ENCODE measurements at regions not wholly inside any gene's neighbourhood (a gene's known extent, or its start where the extent isn't known, plus 50 kb on each side); places are given as distances from the start of the nearest gene placed in this dataset.

DNA sequence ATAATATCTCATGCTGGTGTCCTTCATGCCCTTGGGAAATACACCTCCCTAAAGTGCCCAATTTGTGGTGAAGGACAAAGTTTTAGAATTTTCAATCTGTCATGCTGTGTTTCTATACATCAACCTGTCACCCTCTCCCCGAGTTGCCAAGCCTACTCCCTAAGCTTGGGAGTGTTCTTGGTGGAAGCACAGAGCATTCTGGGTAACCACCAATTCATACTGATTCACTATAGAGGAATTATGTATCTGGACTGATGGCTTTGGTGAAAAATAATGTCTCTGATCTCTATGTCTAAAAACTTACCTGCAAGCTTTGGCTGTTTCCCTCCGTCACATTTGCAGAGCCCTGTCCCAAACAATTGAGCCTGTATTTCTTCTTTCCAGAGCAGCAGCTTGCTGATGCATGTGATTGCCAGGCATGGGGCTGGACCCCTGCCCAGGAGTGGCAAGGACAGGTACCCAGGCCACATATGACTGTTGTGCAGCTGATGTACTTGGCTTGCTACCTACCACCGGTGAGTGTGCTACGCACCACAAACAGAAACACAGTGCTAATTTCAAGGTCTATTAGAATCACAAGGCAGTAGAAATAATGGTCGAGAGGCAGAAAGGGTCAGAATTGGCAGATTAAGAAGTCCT is 202.8 kb upstream of the CITED2 start:
- ATAC-seq (ENCODE audit: low FRiP score) (no peak), DNase-seq (ENCODE audit: low spot score) (no peak)
- TF ChIP-seq, protein P1, sequence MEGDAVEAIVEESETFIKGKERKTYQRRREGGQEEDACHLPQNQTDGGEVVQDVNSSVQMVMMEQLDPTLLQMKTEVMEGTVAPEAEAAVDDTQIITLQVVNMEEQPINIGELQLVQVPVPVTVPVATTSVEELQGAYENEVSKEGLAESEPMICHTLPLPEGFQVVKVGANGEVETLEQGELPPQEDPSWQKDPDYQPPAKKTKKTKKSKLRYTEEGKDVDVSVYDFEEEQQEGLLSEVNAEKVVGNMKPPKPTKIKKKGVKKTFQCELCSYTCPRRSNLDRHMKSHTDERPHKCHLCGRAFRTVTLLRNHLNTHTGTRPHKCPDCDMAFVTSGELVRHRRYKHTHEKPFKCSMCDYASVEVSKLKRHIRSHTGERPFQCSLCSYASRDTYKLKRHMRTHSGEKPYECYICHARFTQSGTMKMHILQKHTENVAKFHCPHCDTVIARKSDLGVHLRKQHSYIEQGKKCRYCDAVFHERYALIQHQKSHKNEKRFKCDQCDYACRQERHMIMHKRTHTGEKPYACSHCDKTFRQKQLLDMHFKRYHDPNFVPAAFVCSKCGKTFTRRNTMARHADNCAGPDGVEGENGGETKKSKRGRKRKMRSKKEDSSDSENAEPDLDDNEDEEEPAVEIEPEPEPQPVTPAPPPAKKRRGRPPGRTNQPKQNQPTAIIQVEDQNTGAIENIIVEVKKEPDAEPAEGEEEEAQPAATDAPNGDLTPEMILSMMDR (IDR thresholded peaks at IDR 0.05): no peak

DNA sequence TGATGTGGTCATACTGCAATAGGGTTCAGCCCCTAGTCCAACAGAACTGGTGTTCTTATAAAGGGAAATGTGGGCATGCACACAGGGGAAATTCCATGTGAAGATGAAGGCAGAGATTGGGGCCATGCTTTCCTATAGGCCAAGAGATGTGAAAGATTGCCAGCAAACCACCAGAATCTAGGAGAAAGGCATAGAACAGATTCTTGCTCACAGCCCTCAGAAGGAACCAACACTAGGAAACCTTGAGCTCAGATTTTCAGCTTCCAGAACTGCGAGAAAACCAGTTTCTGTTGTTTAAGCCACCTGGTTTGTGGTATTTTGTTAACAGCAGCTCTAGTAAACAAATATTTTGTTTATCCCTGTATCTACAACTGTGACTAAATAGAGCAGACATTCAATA is 197.6 kb upstream of the CITED2 start:
- no peak for ATAC-seq (ENCODE audit: low FRiP score)
- no peak for DNase-seq (ENCODE audit: low spot score)
- TF ChIP-seq, protein P1 (IDR thresholded peaks at IDR 0.05): no peak

DNA sequence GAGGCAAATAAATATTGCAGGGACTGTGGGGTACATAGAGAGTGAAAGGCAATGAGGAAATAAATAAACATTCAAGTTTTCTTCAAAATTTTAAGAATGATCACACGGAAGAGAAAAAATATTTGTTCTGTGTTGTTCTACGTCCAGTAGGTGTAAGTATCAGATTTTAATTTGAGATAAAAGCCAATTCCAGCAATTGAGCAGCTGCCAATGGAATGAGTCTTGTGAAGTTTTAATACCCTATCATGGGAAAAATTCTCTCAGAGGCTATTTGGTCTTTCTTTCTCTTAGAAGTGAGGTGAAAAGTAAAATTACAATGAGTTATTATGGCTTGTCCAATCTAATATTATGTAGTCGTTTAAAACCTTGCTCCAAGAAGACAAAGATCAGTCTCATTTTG is 195.7 kb upstream of the CITED2 start:
- DNase-seq (ENCODE audit: low spot score) (no peak), ATAC-seq (ENCODE audit: low FRiP score) (no peak)
- TF ChIP-seq, protein P1 (IDR thresholded peaks at IDR 0.05): no peak

DNA sequence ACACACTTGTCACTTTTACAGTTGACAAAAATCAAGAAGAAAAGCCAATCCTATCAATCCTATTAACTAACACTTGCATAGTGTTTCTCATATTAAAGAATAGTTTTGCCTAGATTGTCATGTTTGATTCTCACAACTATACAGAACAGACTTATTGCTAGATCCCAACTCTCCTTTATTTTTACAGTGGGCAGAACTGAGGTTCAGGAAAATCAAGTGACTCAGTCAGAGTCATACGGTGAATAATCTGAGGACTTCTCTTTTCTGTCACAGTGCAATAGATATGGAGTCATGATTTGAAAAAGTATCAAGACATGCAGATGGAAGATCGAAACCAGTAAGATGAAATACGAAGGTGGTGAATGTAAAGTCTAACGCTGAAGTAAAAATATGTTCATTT is 195.1 kb upstream of the CITED2 start:
- TF ChIP-seq, protein P1 (IDR thresholded peaks at IDR 0.05): no peak
- ATAC-seq (ENCODE audit: low FRiP score) (no peak), DNase-seq (ENCODE audit: low spot score) (no peak)

DNA sequence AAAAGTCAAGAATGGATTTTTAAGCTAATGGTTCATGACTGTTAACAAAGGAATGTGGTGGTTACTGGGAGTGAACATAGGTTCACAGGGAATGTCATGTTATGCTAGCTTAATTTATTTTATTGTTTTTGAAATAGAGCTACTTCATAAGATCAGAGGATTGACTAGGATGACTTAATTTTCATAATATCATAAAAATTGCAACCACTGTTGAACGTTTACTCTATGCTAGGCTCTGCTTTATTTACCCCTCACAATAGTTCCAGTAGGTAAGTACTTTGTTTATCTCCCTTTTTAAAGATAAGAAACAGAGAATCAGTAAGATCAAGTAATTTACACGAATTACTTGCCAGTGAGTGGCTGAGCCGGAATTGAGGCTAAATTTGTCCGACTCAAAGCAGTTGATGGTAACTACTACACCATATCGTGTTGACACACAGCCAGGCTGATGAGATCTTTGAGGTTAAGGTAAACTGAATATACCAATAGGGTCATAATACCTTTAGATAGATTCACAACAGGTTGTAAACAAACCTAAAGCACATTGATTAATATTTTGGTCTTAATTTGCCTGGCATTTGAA is 194.6 kb upstream of the CITED2 start:
- DNase-seq (ENCODE audit: low spot score): no peak
- ATAC-seq (ENCODE audit: low FRiP score): peak; percentile 57
- TF ChIP-seq, protein P1 (IDR thresholded peaks at IDR 0.05): no peak

DNA sequence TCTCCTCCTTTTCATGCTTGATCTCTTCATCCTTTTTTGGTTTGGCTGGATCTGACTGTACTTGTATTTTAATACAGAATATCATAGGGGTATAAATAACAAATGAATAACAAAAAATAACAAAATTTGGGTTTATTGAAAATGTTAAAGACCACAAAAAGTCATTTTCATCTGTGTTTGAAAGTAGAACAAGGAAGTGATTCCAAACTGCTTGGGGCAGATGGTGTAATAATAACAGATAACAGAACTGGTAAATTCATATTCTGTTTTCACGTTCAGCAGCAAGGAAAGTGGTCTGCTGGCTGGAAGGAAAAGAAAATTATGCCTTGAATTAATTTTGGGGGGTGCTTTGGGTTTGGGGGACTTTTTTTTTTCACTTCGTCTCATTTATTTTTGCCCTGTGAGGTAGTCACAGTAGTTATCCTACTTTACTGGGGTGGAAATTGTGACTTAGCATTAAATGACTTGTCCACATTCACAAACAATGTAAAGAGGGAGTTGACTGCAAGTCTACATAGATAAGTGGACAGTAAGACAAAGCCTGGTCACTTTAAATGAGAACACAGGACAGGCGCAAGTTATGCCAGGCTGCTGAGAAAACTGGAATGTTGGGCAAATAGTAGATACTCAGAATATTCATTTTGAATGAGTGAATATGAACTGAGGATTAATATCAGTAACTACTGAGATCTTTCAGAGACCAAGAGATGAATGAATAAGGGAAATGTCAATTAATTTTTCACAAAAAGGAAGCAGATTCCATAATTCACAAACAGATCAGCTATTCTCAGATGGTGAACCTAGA is 193.9 kb upstream of the CITED2 start:
- ATAC-seq (ENCODE audit: low FRiP score): no peak
- no peak for DNase-seq (ENCODE audit: low spot score)
- TF ChIP-seq, protein P1 (IDR thresholded peaks at IDR 0.05): no peak
